IMR-90 (cell line): ENCODE measurements at regions not wholly inside any gene's neighbourhood (a gene's known extent, or its start where the extent isn't known, plus 50 kb on each side); places are given as distances from the start of the nearest gene placed in this dataset.

Source experiments
- ATAC-seq: fragments of 200-7000 bp; cut with Tn5 transposase; 2 replicates; pipeline ENCODE4 v1.9.1; 2020; ENCODE audit warnings: low read depth, mild to moderate bottlenecking, moderate library complexity
- BruUV-seq: library from RNA; stranded (reverse); fragments of 400-500 nt; replicated peaks from 2 replicates; lab custom pipeline; 2021; lab: Mats Ljungman, UMichigan
- CTCF ChIA-PET: fragments of 300-600 bp; formaldehyde crosslinking; extraction: SDS; loops from one replicate; lab custom pipeline; 2021; ENCODE audit warnings: antibody characterized with exemption; lab: Yijun Ruan, JAX
- POLR2A ChIA-PET: fragments of 300-600 bp; sonication (Branson Sonifier 250); formaldehyde crosslinking; loops from one replicate; lab custom pipeline; 2022; ENCODE audit warnings: antibody characterized with exemption; ENCODE audit not compliant: unreplicated experiment; lab: Charles Lee
- DNase-seq: peaks from one replicate; pipeline ENCODE4 v3.0.0; 2013
- H2AFZ ChIP-seq: replicated peaks from 2 replicates; pipeline ENCODE3; 2013; ENCODE audit warnings: low read length, mild to moderate bottlenecking; ENCODE audit not compliant: poor library complexity
- H2AK5ac ChIP-seq: 2 replicates; pipeline ENCODE4 v1.6.1; 2013; ENCODE audit warnings: low read depth, low read length, inconsistent platforms
- H2AK9ac ChIP-seq: replicated peaks from 2 replicates; pipeline ENCODE3; 2013; ENCODE audit warnings: mild to moderate bottlenecking, low read depth, low read length, moderate library complexity; ENCODE audit not compliant: poor library complexity
- H2BK120ac ChIP-seq: 2 replicates; pipeline ENCODE4 v1.6.1; 2013; ENCODE audit warnings: low read depth, low read length, inconsistent platforms
- H2BK15ac ChIP-seq: 3 replicates; pipeline ENCODE4 v1.6.1; 2013; ENCODE audit warnings: low read depth, low read length, inconsistent platforms
- H2BK20ac ChIP-seq: 2 replicates; pipeline ENCODE4 v1.6.1; 2013; ENCODE audit warnings: low read depth, mild to moderate bottlenecking, inconsistent platforms, low read length, moderate library complexity
- H2BK5ac ChIP-seq: 2 replicates; pipeline ENCODE4 v1.6.1; 2013; ENCODE audit warnings: mild to moderate bottlenecking, low read depth, low read length, inconsistent platforms; ENCODE audit not compliant: poor library complexity, severe bottlenecking
- H3K14ac ChIP-seq: replicated peaks from 2 replicates; pipeline ENCODE4 v1.6.1; 2013; ENCODE audit warnings: low read depth, low read length, inconsistent platforms
- H3K18ac ChIP-seq: 2 replicates; pipeline ENCODE4 v1.6.1; 2013; ENCODE audit warnings: low read depth, low read length, control low read depth
- H3K23ac ChIP-seq: 2 replicates; pipeline ENCODE4 v1.6.1; 2013; ENCODE audit warnings: low read depth, low read length, inconsistent platforms
- H3K27ac ChIP-seq: 2 replicates; pipeline ENCODE4 v1.5.1; 2013; ENCODE audit warnings: mild to moderate bottlenecking, control low read depth, low read length; ENCODE audit not compliant: insufficient read depth
- H3K27me3 ChIP-seq: 2 replicates; pipeline ENCODE4 v1.6.1; 2013; ENCODE audit warnings: low read length; ENCODE audit not compliant: control insufficient read depth, insufficient read depth
- H3K36me3 ChIP-seq: 2 replicates; pipeline ENCODE4 v1.6.1; 2013; ENCODE audit warnings: low read length, mixed read lengths; ENCODE audit not compliant: control insufficient read depth, insufficient read depth
- H3K4ac ChIP-seq: 2 replicates; pipeline ENCODE4 v1.6.1; 2013; ENCODE audit warnings: low read depth, low read length, inconsistent platforms
- H3K4me1 ChIP-seq: 2 replicates; pipeline ENCODE4 v1.6.1; 2013; ENCODE audit warnings: low read length, mixed read lengths; ENCODE audit not compliant: control insufficient read depth, insufficient read depth
- H3K4me2 ChIP-seq: 2 replicates; pipeline ENCODE4 v1.6.1; 2013; ENCODE audit warnings: low read depth, mild to moderate bottlenecking, control low read depth, low read length, moderate library complexity
- H3K4me3 ChIP-seq: 2 replicates; pipeline ENCODE4 v1.5.1; 2013; ENCODE audit warnings: low read depth, mild to moderate bottlenecking, control low read depth, low read length, moderate library complexity; ENCODE audit not compliant: insufficient read depth
- H3K56ac ChIP-seq: 2 replicates; pipeline ENCODE4 v1.6.1; 2013; ENCODE audit warnings: low read length, inconsistent platforms; ENCODE audit not compliant: insufficient read depth; ENCODE audit errors: extremely low read depth
- H3K79me1 ChIP-seq, 2 experiments: 2 replicates each; pipeline ENCODE4 v1.6.1; 2013; ENCODE audit warnings: low read length in 2 of 2, inconsistent platforms in 1 of 2, low read depth in 1 of 2
- H3K9ac ChIP-seq: 2 replicates; pipeline ENCODE4 v1.6.1; 2013; ENCODE audit warnings: low read depth, low read length, control low read depth
- H3K9me1 ChIP-seq: 2 replicates; pipeline ENCODE4 v1.6.1; 2013; ENCODE audit warnings: low read length, inconsistent platforms; ENCODE audit not compliant: insufficient read depth
- H3K9me3 ChIP-seq: 2 replicates; pipeline ENCODE4 v1.6.1; 2013; ENCODE audit warnings: low read length; ENCODE audit not compliant: control insufficient read depth, insufficient read depth
- H4K20me1 ChIP-seq: 2 replicates; pipeline ENCODE4 v1.6.1; 2013; ENCODE audit warnings: low read length, inconsistent platforms; ENCODE audit not compliant: insufficient read depth
- H4K5ac ChIP-seq: 2 replicates; pipeline ENCODE4 v1.6.1; 2013; ENCODE audit warnings: mild to moderate bottlenecking, low read depth, low read length, control low read depth
- H4K8ac ChIP-seq, 2 experiments: 2 replicates each; pipeline ENCODE4 v1.6.1; 2013; ENCODE audit warnings: low read depth in 2 of 2, low read length in 2 of 2, control low read depth in 1 of 2, inconsistent platforms in 1 of 2
- H4K91ac ChIP-seq: 2 replicates; pipeline ENCODE4 v1.6.1; 2013; ENCODE audit warnings: low read depth, low read length, inconsistent platforms; ENCODE audit not compliant: insufficient read depth
- MAFK ChIP-seq: IDR thresholded peaks from 2 replicates; pipeline ENCODE4 v1.6.1; 2012; ENCODE audit warnings: low read depth, low read length, improper control_type of control experiment
- MAZ ChIP-seq: IDR thresholded peaks from 2 replicates; pipeline ENCODE4 v1.6.1; 2012; ENCODE audit warnings: low read depth, mild to moderate bottlenecking, low read length, improper control_type of control experiment, moderate library complexity, borderline replicate concordance
- NFE2L2 ChIP-seq: fragments of 150-350 bp; IDR thresholded peaks from 2 replicates; pipeline ENCODE4 v1.6.1; 2016; ENCODE audit warnings: low read depth, mild to moderate bottlenecking, low read length
- RAD21 ChIP-seq: IDR thresholded peaks from 2 replicates; pipeline ENCODE4 v1.6.1; 2012; ENCODE audit warnings: low read length, improper control_type of control experiment
- WGBS, 2 experiments: methylation state at CpG; one replicate each; pipeline versions ENCODE4 v1.1.5 to v1.1.7; 2013; ENCODE audit warnings: missing lambda C conversion rate in 2 of 2; ENCODE audit not compliant: insufficient read length in 1 of 2; ENCODE audit errors: extremely low coverage in 2 of 2; 5-methylcytosine and 5-hydroxymethylcytosine counted together
- dilution Hi-C: fragments of 300-500 bp; cut with HindIII; formaldehyde crosslinking; loops from one replicate; pipeline ENCODE4 v1.14.3; 2018; ENCODE audit warnings: low sequenced_read_pairs; ENCODE audit not compliant: unreplicated experiment
- in situ Hi-C: fragments of 300-500 bp; cut with MboI; formaldehyde crosslinking; loops from 3 replicates; pipeline ENCODE4 v1.14.3; 2019; ENCODE audit warnings: low sequenced_read_pairs, inconsistent platforms, mixed read lengths
- intact Hi-C: fragments of 100-400 bp; cut with micrococcal nuclease; formaldehyde crosslinking; loops from 2 replicates; pipeline ENCODE4 v1.10.0; 2022

- Histone ChIP-seq H3K9ac (no peak overlapping the region), H3K27me3 (no peaks in the 10 kb centered on the region), H2AFZ (peak overlapping the region; percentile 90), H3K14ac (peak overlapping the region; percentile 98), H2BK20ac (peak overlapping the region; percentile 99), H4K20me1 (no peaks in the 10 kb centered on the region), H4K91ac (peak overlapping the region; percentile 89), H3K79me1 (no peaks in the 10 kb centered on the region), H3K23ac (peak overlapping the region; percentile 81), H4K5ac (peak overlapping the region; percentile 45; the same call in 1 of the 2 replicates), H2BK15ac (peak overlapping the region; percentile 99; the same call in 2 of the 3 replicates), H3K4me2 (no peak overlapping the region; the same call in 1 of the 2 replicates), H2AK9ac (peak overlapping the region; percentile 93), H3K27ac (peak overlapping the region; percentile 87), H2BK120ac (peak overlapping the region; percentile 98), H3K4me1 (peaks cover 7% of the 10 kb centered on the region), H3K9me3 (peaks cover 3% of the 10 kb centered on the region), H2AK5ac (peak overlapping the region; percentile 70; the same call in 1 of the 2 replicates), H4K8ac (peak overlapping the region; percentile 27 to 83; a peak in 2 of 4 replicates), H3K36me3 (no peaks in the 10 kb centered on the region), H3K4me3 (no peak overlapping the region), H3K4ac (peak overlapping the region; percentile 92), H3K18ac (peak overlapping the region; percentile 79; the same call in 1 of the 2 replicates), H2BK5ac (peak overlapping the region; percentile 93), H3K9me1 (no peaks in the 10 kb centered on the region), H3K56ac (peak overlapping the region; percentile 45; the same call in 1 of the 2 replicates)
- POLR2A ChIA-PET, result no interaction called here
- in situ Hi-C loops (no loop called here), intact Hi-C loops (no loop called here), dilution Hi-C loops (no loop called here)
- CTCF ChIA-PET, result no interaction called here
- no TSS peak for BruUV-seq
- ATAC-seq (peak; percentile 49), DNase-seq (peak; percentile 64)
- 67% methylated on average over 2 of the region's 4 CpGs; no CpG with 5 or more reads in 1 of the 2 experiments for WGBS, 2 experiments
- TF ChIP-seq RAD21, result no peak
- no peak for TF ChIP-seq MAFK
- TF ChIP-seq NFE2L2, result peak; percentile 31; the same call in 1 of the 2 replicates
- TF ChIP-seq MAZ, result no peak
Observed at GRCh38 chr5:32984851-32985610, 273.9 kb downstream of the NPR3 start.
